HepG2 (cell line): ENCODE measurements at regions not wholly inside any gene's neighbourhood (a gene's known extent, or its start where the extent isn't known, plus 50 kb on each side); places are given as distances from the start of the nearest gene placed in this dataset.

Experiments used
- ATAC-seq: fragments of 200-7000 bp; cut with Tn5 transposase; 3 replicates; pipeline ENCODE4 v1.9.1; 2020; ENCODE audit warnings: mild to moderate bottlenecking, moderate library complexity
- BruUV-seq: library from RNA; stranded (reverse); fragments of 400-500 nt; replicated peaks from 2 replicates; lab custom pipeline; 2021; lab: Mats Ljungman, UMichigan
- CTCF ChIA-PET: fragments of 300-600 bp; formaldehyde crosslinking; extraction: SDS; loops from one replicate; lab custom pipeline; 2021; ENCODE audit warnings: low total read pairs, inconsistent platforms, low intra/inter-chr PET ratio; lab: Yijun Ruan, JAX
- POLR2A ChIA-PET: fragments of 350-600 bp; sonication (Branson Sonifier 250); formaldehyde crosslinking; loops from one replicate; lab custom pipeline; 2020; ENCODE audit warnings: antibody characterized with exemption, inconsistent platforms; lab: Yijun Ruan, JAX
- DNase-seq: peaks from one replicate; pipeline ENCODE4 v3.0.0-alpha.2; 2015; ENCODE audit warnings: low spot score
- FAIRE-seq: peaks from 3 replicates; lab custom pipeline; 2011; peaks lifted over from hg19 to GRCh38; lab: Jason Lieb, UNC
- H2AFZ ChIP-seq: one replicate; pipeline ENCODE4 v1.6.1; 2011; ENCODE audit warnings: low read length, inconsistent platforms
- H3K27ac ChIP-seq: fragments of 300-600 bp; 3 replicates; pipeline ENCODE4 v1.8.0; 2011; ENCODE audit warnings: mixed run types, mild to moderate bottlenecking, mixed read lengths, low read length, inconsistent platforms; ENCODE audit not compliant: insufficient read depth; ENCODE audit errors: extremely low read length
- H3K27me3 ChIP-seq, 2 experiments: fragments of 200-600 bp in 1 of 2; 2 replicates in 1 of 2; 3 replicates in 1 of 2; pipeline versions ENCODE4 v1.6.0 to v1.8.0; 2011; ENCODE audit warnings: low read length in 2 of 2, mild to moderate bottlenecking in 2 of 2, moderate library complexity in 2 of 2, inconsistent platforms in 1 of 2; ENCODE audit not compliant: insufficient read depth in 2 of 2, control insufficient read depth in 1 of 2
- H3K36me3 ChIP-seq, 2 experiments: fragments of 200-600 bp in 1 of 2; replicated peaks in 1 of 2; 2 replicates in 1 of 2; 3 replicates in 1 of 2; pipeline versions ENCODE4 v1.5.1 to v1.8.0; 2011; ENCODE audit warnings: low read length in 2 of 2, inconsistent platforms in 1 of 2; ENCODE audit not compliant: insufficient read depth in 2 of 2, control insufficient read depth in 1 of 2
- H3K4me1 ChIP-seq: 2 replicates; pipeline ENCODE4 v1.5.1; 2012; ENCODE audit warnings: low read length, inconsistent platforms; ENCODE audit not compliant: insufficient read depth
- H3K4me2 ChIP-seq: 2 replicates; pipeline ENCODE4 v1.6.0; 2011; ENCODE audit warnings: low read depth, low read length, inconsistent platforms
- H3K4me3 ChIP-seq, 3 experiments: fragments of 200-600 bp in 1 of 3; sonication (generic), shearing (Covaris generic) in 1 of 3; replicated peaks in 1 of 3; 2 replicates each; pipeline ENCODE4 v1.5.1; 2011 to 2016; ENCODE audit warnings: low read length in 3 of 3, inconsistent platforms in 2 of 3, low read depth in 2 of 3, mild to moderate bottlenecking in 2 of 3, control low read depth in 1 of 3, mixed read lengths in 1 of 3; ENCODE audit not compliant: insufficient read depth in 1 of 3
- H3K79me2 ChIP-seq: one replicate; pipeline ENCODE4 v1.6.1; 2011; ENCODE audit warnings: low read length, inconsistent platforms; ENCODE audit not compliant: insufficient read depth
- H3K9ac ChIP-seq: 2 replicates; pipeline ENCODE4 v1.6.0; 2011; ENCODE audit warnings: mild to moderate bottlenecking, low read depth, low read length, inconsistent platforms; ENCODE audit not compliant: insufficient read depth
- H3K9me3 ChIP-seq: 2 replicates; pipeline ENCODE4 v1.5.1; 2012; ENCODE audit warnings: mild to moderate bottlenecking, low read length
- H4K20me1 ChIP-seq: 2 replicates; pipeline ENCODE4 v1.6.0; 2011; ENCODE audit warnings: inconsistent platforms, mild to moderate bottlenecking, low read length, moderate library complexity; ENCODE audit not compliant: insufficient read depth
- CEBPB ChIP-seq: IDR thresholded peaks from 2 replicates; pipeline ENCODE4 v1.6.1; 2011; ENCODE audit warnings: low read depth, low read length, improper control_type of control experiment, borderline replicate concordance
- DRAP1 ChIP-seq: IDR thresholded peaks from 2 replicates; pipeline ENCODE4 v1.6.1; 2016; ENCODE audit warnings: missing genetic modification reagents, missing compliant biosample characterization
- E2F2 ChIP-seq: sonication (generic); formaldehyde crosslinking; IDR thresholded peaks from 2 replicates; pipeline ENCODE4 v1.4.0; 2020; ENCODE audit warnings: missing genetic modification reagents, borderline replicate concordance
- GATAD2A ChIP-seq: IDR thresholded peaks from 2 replicates; pipeline ENCODE4 v1.6.1; 2016
- NFATC3 ChIP-seq: sonication (generic); formaldehyde crosslinking; IDR thresholded peaks from 2 replicates; pipeline ENCODE4 v1.5.1; 2020; ENCODE audit warnings: mild to moderate bottlenecking, missing genetic modification reagents
- TGIF2 ChIP-seq: IDR thresholded peaks from 2 replicates; pipeline ENCODE4 v1.6.1; 2016; ENCODE audit warnings: control low read depth, missing compliant biosample characterization
- ZMYM4 ChIP-seq: sonication (generic); formaldehyde crosslinking; IDR thresholded peaks from 2 replicates; pipeline ENCODE4 v1.8.1; 2023; ENCODE audit warnings: mild to moderate bottlenecking, missing genetic modification reagents
- ZNF30 ChIP-seq: sonication (generic); formaldehyde crosslinking; IDR thresholded peaks from 2 replicates; pipeline ENCODE4 v1.5.0; 2020; ENCODE audit warnings: mild to moderate bottlenecking, missing genetic modification reagents
- ZNF790 ChIP-seq: sonication (generic); formaldehyde crosslinking; IDR thresholded peaks from 2 replicates; pipeline ENCODE4 v1.8.0; 2022; ENCODE audit warnings: missing genetic modification reagents, mild to moderate bottlenecking, borderline replicate concordance
- in situ Hi-C: cut with HindIII; loops from 2 replicates; pipeline ENCODE4 v1.10.0; 2017; ENCODE audit warnings: low pct_unique_long_range_greater_than_20kb; ENCODE audit not compliant: extremely low pct_ligation_motif_present
- intact Hi-C: fragments of 100-400 bp; cut with micrococcal nuclease; formaldehyde crosslinking; loops from one replicate; pipeline ENCODE4 v1.10.0; 2022; ENCODE audit not compliant: unreplicated experiment
- TF ChIP-seq, protein P1 (sequence below): sonication (generic); formaldehyde crosslinking; IDR thresholded peaks from 2 replicates; pipeline ENCODE4 v1.4.0; 2020; ENCODE audit warnings: missing genetic modification reagents

DNA sequence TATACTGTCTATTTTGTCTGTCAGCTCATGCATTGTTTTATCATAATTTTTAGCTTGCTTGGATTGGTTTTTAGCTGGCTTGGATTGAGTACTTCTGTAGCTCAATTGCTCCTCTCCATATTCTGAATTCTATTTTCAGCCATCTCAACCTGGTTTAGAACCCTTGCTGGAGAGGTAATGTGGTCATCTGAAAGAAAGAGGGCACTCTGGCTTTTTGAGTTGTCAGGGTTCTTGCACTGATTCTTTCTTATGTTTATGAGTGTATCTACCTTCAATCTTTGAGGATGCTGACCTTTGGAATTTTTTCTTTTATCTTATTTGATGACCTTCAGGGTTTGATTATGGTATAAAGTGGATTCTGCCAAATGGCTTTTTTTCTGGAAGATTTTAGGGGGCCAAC, 632.7 kb upstream of the ID4 start:
- in situ Hi-C loops = no loop called here
- BruUV-seq = no TSS peak
- FAIRE-seq (no peak), DNase-seq (no peak), ATAC-seq (no peak)
- Histone ChIP-seq H3K9me3 (peaks cover 81% of the 10 kb centered on the region), H3K4me2 (no peak overlapping the region), H3K27me3 (no peaks in the 10 kb centered on the region), H3K36me3 (no peaks in the 10 kb centered on the region), H3K9ac (no peak overlapping the region), H2AFZ (no peak overlapping the region), H3K27ac (no peak overlapping the region), H3K79me2 (no peaks in the 10 kb centered on the region), H3K4me3 (no peak overlapping the region), H4K20me1 (no peaks in the 10 kb centered on the region), H3K4me1 (no peaks in the 10 kb centered on the region)
- no peak for TF ChIP-seq ZNF30 (CRISPR knock-in tag)
- no peak for TF ChIP-seq ZMYM4
- TF ChIP-seq E2F2 (CRISPR knock-in tag) = no peak
- TF ChIP-seq GATAD2A (CRISPR knock-in tag) = no peak
- TF ChIP-seq ZNF790 (CRISPR knock-in tag) = no peak
- TF ChIP-seq, protein P1, sequence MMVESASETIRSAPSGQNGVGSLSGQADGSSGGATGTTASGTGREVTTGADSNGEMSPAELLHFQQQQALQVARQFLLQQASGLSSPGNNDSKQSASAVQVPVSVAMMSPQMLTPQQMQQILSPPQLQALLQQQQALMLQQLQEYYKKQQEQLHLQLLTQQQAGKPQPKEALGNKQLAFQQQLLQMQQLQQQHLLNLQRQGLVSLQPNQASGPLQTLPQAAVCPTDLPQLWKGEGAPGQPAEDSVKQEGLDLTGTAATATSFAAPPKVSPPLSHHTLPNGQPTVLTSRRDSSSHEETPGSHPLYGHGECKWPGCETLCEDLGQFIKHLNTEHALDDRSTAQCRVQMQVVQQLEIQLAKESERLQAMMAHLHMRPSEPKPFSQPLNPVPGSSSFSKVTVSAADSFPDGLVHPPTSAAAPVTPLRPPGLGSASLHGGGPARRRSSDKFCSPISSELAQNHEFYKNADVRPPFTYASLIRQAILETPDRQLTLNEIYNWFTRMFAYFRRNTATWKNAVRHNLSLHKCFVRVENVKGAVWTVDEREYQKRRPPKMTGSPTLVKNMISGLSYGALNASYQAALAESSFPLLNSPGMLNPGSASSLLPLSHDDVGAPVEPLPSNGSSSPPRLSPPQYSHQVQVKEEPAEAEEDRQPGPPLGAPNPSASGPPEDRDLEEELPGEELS = no peak
- no peak for TF ChIP-seq CEBPB
- TF ChIP-seq NFATC3 (CRISPR knock-in tag) = no peak
- TF ChIP-seq DRAP1 (CRISPR knock-in tag) = no peak
- no peak for TF ChIP-seq TGIF2 (CRISPR knock-in tag)
- CTCF ChIA-PET = no interaction called here
- POLR2A ChIA-PET = no interaction called here
- intact Hi-C loops = no loop called here
